Stomach (tissue), 8 donors: ENCODE measurements at regions not wholly inside any gene's neighbourhood (a gene's known extent, or its start where the extent isn't known, plus 50 kb on each side); places are given as distances from the start of the nearest gene placed in this dataset.

Experiments used
- DNase-seq, 2 donors: peaks; one replicate each; pipeline versions ENCODE4 v3.0.0 to v3.0.0-alpha.2; 2013 to 2019
- H3K27ac ChIP-seq, 5 donors: fragments of 200-600 bp in 4 of 5; sonication (generic) in 4 of 5; one replicate each; pipeline ENCODE4 v1.5.1; 2013 to 2019; ENCODE audit warnings: mild to moderate bottlenecking in 1 of 5, moderate library complexity in 1 of 5
- H3K27me3 ChIP-seq, 3 donors: fragments of 200-600 bp; sonication (generic); one replicate each; pipeline ENCODE4 v1.5.1; 2017 to 2019; ENCODE audit warnings: mixed run types in 1 of 3
- H3K36me3 ChIP-seq, 4 donors: fragments of 200-600 bp; sonication (generic); 1 replicate in 3 of 4; 2 replicates in 1 of 4; pipeline ENCODE4 v1.5.1; 2016 to 2019
- H3K4me1 ChIP-seq, 4 donors: fragments of 200-600 bp; sonication (generic); one replicate each; pipeline ENCODE4 v1.5.1; 2016 to 2019
- H3K4me3 ChIP-seq, 4 donors: fragments of 200-600 bp; sonication (generic) in 3 of 4; one replicate each; pipeline ENCODE4 v1.5.1; 2016 to 2019; ENCODE audit warnings: mild to moderate bottlenecking in 1 of 4
- H3K9me3 ChIP-seq, 4 donors: fragments of 200-600 bp; sonication (generic); one replicate each; pipeline ENCODE4 v1.5.1; 2016 to 2019
- CTCF ChIP-seq, 7 experiments: fragments of 450-650 bp in 4 of 7; fragments of 200-600 bp in 3 of 7; sonication (generic) in 3 of 7; IDR thresholded peaks; one replicate each; pipeline ENCODE4 v1.5.1; 2016 to 2019; ENCODE audit warnings: antibody characterized with exemption in 7 of 7, control low read depth in 2 of 7, mild to moderate bottlenecking in 1 of 7
- EP300 ChIP-seq: sonication (generic); formaldehyde crosslinking; IDR thresholded peaks from one replicate; pipeline ENCODE4 v1.6.1; 2017; ENCODE audit warnings: antibody characterized with exemption
- POLR2A ChIP-seq, 4 donors: fragments of 450-650 bp; IDR thresholded peaks; one replicate each; pipeline ENCODE4 v1.6.1; 2016; ENCODE audit warnings: antibody characterized with exemption in 4 of 4, control low read depth in 2 of 4, mild to moderate bottlenecking in 1 of 4, moderate library complexity in 1 of 4
- POLR2AphosphoS5 ChIP-seq, 3 donors: sonication (generic); formaldehyde crosslinking; IDR thresholded peaks; one replicate each; pipeline ENCODE4 v1.6.1; 2016; ENCODE audit warnings: antibody characterized with exemption in 3 of 3
- WGBS, 5 donors: extraction: QIAGEN DNeasy Blood & Tissue Kit in 3 of 5; methylation state at CpG; one replicate each; pipeline versions ENCODE4 v1.1.5 to v1.1.7; 2013 to 2018; 5-methylcytosine and 5-hydroxymethylcytosine counted together
- intact Hi-C: fragments of 100-400 bp; cut with DNase I; formaldehyde crosslinking; loops from one replicate; pipeline ENCODE4 v1.15.1; 2023; ENCODE audit warnings: low total_unique reads
- donor health status: healthy with polysubstance abuse.
- donor health status: Bipolar disorder and iron deficiency.
- donor health status: healthy.

- intact Hi-C loops, result no loop called here
- Histone ChIP-seq H3K27me3 (no peaks in the 10 kb centered on the region), H3K4me3 (no peak overlapping the region), H3K4me1 (peaks cover 0 to 24% (median 2%) of the 10 kb centered on the region in 4 donors), H3K36me3 (no peaks in the 10 kb centered on the region), H3K9me3 (no peaks in the 10 kb centered on the region), H3K27ac (no peak overlapping the region)
- 65 to 89% (median 86%) methylated on average over 1 of the region's 1 CpG for WGBS, 5 donors
- DNase-seq, result no peak
- TF ChIP-seq CTCF (IDR thresholded peaks at IDR 0.05) (no peak), POLR2AphosphoS5 (IDR thresholded peaks at IDR 0.05) (no peak), EP300 (no peak), POLR2A (IDR thresholded peaks at IDR 0.05) (no peak)
Measured at GRCh38 chr3:159620281-159620680, 368.4 kb upstream of the IL12A start.

GRCh38 chr3:159620873-159621272, 367.8 kb upstream of the IL12A start:
- DNase-seq, result no peak
- peaks cover 0 to 24% (median 2%) of the 10 kb centered on the region in 4 donors for H3K4me1 ChIP-seq
- no peak overlapping the region for H3K4me3 ChIP-seq
- 72 to 82% (median 76%) methylated on average over 4 of the region's 4 CpGs for WGBS, 5 donors
- TF ChIP-seq CTCF (IDR thresholded peaks at IDR 0.05) (no peak), POLR2AphosphoS5 (IDR thresholded peaks at IDR 0.05) (peak in 1 of 3 donors; percentile 8)
- H3K27me3 ChIP-seq, result no peaks in the 10 kb centered on the region
- H3K27ac ChIP-seq, result no peak overlapping the region
- H3K36me3 ChIP-seq, result no peaks in the 10 kb centered on the region
- intact Hi-C loops, result no loop called here
- no peaks in the 10 kb centered on the region for H3K9me3 ChIP-seq

GRCh38 chr3:159624616-159625015, 364.0 kb upstream of the IL12A start:
- no peaks in the 10 kb centered on the region for H3K27me3 ChIP-seq
- DNase-seq, result no peak
- H3K4me3 ChIP-seq, result no peak overlapping the region
- TF ChIP-seq EP300 (no peak), POLR2A (IDR thresholded peaks at IDR 0.05) (no peak), POLR2AphosphoS5 (IDR thresholded peaks at IDR 0.05) (no peak), CTCF (IDR thresholded peaks at IDR 0.05) (no peak)
- no peak overlapping the region for H3K27ac ChIP-seq
- no peaks in the 10 kb centered on the region for H3K9me3 ChIP-seq
- no peaks in the 10 kb centered on the region for H3K36me3 ChIP-seq
- WGBS, 5 donors, result 85 to 95% (median 90%) methylated on average over 2 of the region's 2 CpGs
- intact Hi-C loops, result no loop called here
- peaks cover 0 to 14% (median 0%) of the 10 kb centered on the region in 4 donors for H3K4me1 ChIP-seq

- no peaks in the 10 kb centered on the region for H3K27me3 ChIP-seq
- intact Hi-C loops, result no loop called here
- no peak overlapping the region for H3K27ac ChIP-seq
- H3K9me3 ChIP-seq, result no peaks in the 10 kb centered on the region
- DNase-seq, result no peak
- WGBS, 5 donors, result 81 to 97% (median 84%) methylated on average over 4 of the region's 4 CpGs
- H3K4me3 ChIP-seq, result no peak overlapping the region
- TF ChIP-seq CTCF (IDR thresholded peaks at IDR 0.05) (no peak), EP300 (no peak), POLR2AphosphoS5 (IDR thresholded peaks at IDR 0.05) (no peak), POLR2A (IDR thresholded peaks at IDR 0.05) (no peak)
- H3K4me1 ChIP-seq, result peaks cover 0 to 14% (median 0%) of the 10 kb centered on the region in 4 donors
- H3K36me3 ChIP-seq, result no peaks in the 10 kb centered on the region
Measured at GRCh38 chr3:159625594-159625993, 363.0 kb upstream of the IL12A start.
